HUDEP-2 (cell line): ENCODE measurements at regions not wholly inside any gene's neighbourhood (a gene's known extent, or its start where the extent isn't known, plus 50 kb on each side); places are given as distances from the start of the nearest gene placed in this dataset.

Source experiments
- DNase-seq, 76 experiments: peaks; one replicate each; lab custom pipeline; 2025; ENCODE audit not compliant: unreplicated experiment in 76 of 76; lab: John Stamatoyannopoulos, UW

GRCh38 chr3:101042996-101043686 lies 49.9 kb upstream of the ABI3BP start:
- no peak for DNase-seq
